DOHH2 (cell line): ENCODE measurements at regions not wholly inside any gene's neighbourhood (a gene's known extent, or its start where the extent isn't known, plus 50 kb on each side); places are given as distances from the start of the nearest gene placed in this dataset.

Source experiments
- EZH2phosphoT487 ChIP-seq: fragments of 200-600 bp; sonication (generic); IDR thresholded peaks from 2 replicates; pipeline ENCODE4 v1.6.1; 2017; ENCODE audit warnings: borderline replicate concordance, mild to moderate bottlenecking, antibody characterized with exemption, low read length, moderate library complexity, mixed read lengths
- TF ChIP-seq, protein P1 (sequence below): fragments of 200-600 bp; sonication (generic); IDR thresholded peaks from one replicate; pipeline ENCODE4 v1.5.1; 2014; ENCODE audit warnings: antibody characterized with exemption, mild to moderate bottlenecking, low read depth, low read length; ENCODE audit not compliant: poor library complexity, severe bottlenecking

GRCh38 chr4:34791209-34791608 lies 1453.1 kb downstream of the ARAP2 start:
- no peak for TF ChIP-seq EZH2phosphoT487
- TF ChIP-seq, protein P1, sequence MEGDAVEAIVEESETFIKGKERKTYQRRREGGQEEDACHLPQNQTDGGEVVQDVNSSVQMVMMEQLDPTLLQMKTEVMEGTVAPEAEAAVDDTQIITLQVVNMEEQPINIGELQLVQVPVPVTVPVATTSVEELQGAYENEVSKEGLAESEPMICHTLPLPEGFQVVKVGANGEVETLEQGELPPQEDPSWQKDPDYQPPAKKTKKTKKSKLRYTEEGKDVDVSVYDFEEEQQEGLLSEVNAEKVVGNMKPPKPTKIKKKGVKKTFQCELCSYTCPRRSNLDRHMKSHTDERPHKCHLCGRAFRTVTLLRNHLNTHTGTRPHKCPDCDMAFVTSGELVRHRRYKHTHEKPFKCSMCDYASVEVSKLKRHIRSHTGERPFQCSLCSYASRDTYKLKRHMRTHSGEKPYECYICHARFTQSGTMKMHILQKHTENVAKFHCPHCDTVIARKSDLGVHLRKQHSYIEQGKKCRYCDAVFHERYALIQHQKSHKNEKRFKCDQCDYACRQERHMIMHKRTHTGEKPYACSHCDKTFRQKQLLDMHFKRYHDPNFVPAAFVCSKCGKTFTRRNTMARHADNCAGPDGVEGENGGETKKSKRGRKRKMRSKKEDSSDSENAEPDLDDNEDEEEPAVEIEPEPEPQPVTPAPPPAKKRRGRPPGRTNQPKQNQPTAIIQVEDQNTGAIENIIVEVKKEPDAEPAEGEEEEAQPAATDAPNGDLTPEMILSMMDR, result no peak
